Activated naive CD4-positive, alpha-beta T cell treated with anti-CD3 and anti-CD28 coated beads, Interleukin-2, amount 10 ng/mL, durations not matched to agents 7 days and 5 days (primary cell): ENCODE measurements at regions not wholly inside any gene's neighbourhood (a gene's known extent, or its start where the extent isn't known, plus 50 kb on each side); places are given as distances from the start of the nearest gene placed in this dataset.
"Not testable (repeated sequence)": the region's sequence is repeated elsewhere in the genome, so short reads cannot be mapped to it uniquely, and the experiment has no call there.

Experiments
- CTCF ChIA-PET: fragments of 350-600 bp; sonication (Branson Sonifier 250); formaldehyde crosslinking; loops from one replicate; lab custom pipeline; 2021; ENCODE audit warnings: antibody characterized with exemption; lab: Charles Lee
- DNase-seq: peaks from one replicate; pipeline ENCODE4 v3.0.0-alpha.2; 2020
- H3K27ac Mint-ChIP-seq: one replicate; pipeline ENCODE4 v1.8.0; 2021; ENCODE audit warnings: mild to moderate bottlenecking, moderate library complexity, mixed read lengths
- H3K27me3 Mint-ChIP-seq: one replicate; pipeline ENCODE4 v1.8.0; 2021; ENCODE audit warnings: mild to moderate bottlenecking, mixed read lengths
- H3K36me3 Mint-ChIP-seq: one replicate; pipeline ENCODE4 v1.8.0; 2021; ENCODE audit warnings: mixed read lengths
- H3K4me1 Mint-ChIP-seq: one replicate; pipeline ENCODE4 v1.8.0; 2021; ENCODE audit warnings: mixed read lengths
- H3K4me3 Mint-ChIP-seq: one replicate; pipeline ENCODE4 v1.8.0; 2021; ENCODE audit warnings: mild to moderate bottlenecking, moderate library complexity, mixed read lengths
- H3K9me3 Mint-ChIP-seq: one replicate; pipeline ENCODE4 v1.8.0; 2021; ENCODE audit warnings: mixed read lengths

DNA sequence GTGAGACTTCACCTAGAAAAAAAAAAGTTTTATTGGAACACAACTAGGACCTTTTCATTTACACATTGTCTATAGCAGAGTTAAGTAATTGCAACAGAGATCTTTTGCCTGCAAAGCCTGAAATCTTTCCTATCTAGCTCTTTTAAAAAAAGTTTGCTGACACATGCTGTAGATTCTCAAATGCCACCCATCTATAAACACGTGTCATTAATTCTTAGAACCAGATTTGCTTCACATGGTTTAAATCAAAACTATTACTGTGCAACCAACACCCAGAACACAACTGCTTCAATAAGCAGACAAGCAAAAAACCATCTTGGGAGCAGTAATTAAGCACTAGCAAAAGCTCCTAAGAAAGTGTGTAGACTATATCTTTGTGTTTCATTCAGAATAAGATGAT is 55.0 kb downstream of the OXSM start:
- no peak overlapping the region for H3K27ac Mint-ChIP-seq

DNA sequence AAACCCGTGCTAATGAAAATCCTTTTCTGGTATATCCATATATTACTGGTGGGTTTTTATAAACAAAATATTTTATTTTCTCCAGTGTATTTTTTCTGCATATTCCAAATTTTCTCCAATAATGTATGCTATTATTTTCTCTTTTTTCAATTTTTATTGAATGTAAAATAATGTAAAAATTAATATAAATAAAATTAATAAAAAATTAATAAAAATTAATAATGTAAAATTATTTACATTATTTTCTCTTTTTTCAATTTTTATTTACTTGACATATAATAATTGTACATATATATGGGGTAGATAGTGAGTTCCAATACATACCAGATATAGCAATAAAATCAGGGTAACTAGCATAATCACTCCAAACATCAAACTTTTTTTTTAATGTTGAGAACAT is 56.4 kb downstream of the OXSM start:
- H3K27ac Mint-ChIP-seq: no peak overlapping the region
- H3K4me1 Mint-ChIP-seq: no peaks in the 10 kb centered on the region
- CTCF ChIA-PET: interaction anchor here (0.9 kb wide), 1 partner anchor 198 kb away, joined by 3 read pairs; no protein-coding TSS in a partner anchor
- no peaks in the 10 kb centered on the region for H3K36me3 Mint-ChIP-seq
- H3K27me3 Mint-ChIP-seq: peaks cover 8% of the 10 kb centered on the region
- DNase-seq: no peak
- no peaks in the 10 kb centered on the region for H3K9me3 Mint-ChIP-seq
- no peak overlapping the region for H3K4me3 Mint-ChIP-seq

More for the DNA sequence above, 55.0 kb downstream of the OXSM start:
- no peaks in the 10 kb centered on the region for H3K36me3 Mint-ChIP-seq
- no peak for DNase-seq
- CTCF ChIA-PET: interaction anchor here (0.7 to 1.8 kb wide), 4 partner anchors 9 to 179 kb away, joined by 3 to 12 read pairs (median 4); no protein-coding TSS in a partner anchor
- no peaks in the 10 kb centered on the region for H3K9me3 Mint-ChIP-seq
- no peaks in the 10 kb centered on the region for H3K4me1 Mint-ChIP-seq
- H3K27me3 Mint-ChIP-seq: peaks cover 8% of the 10 kb centered on the region
- H3K4me3 Mint-ChIP-seq: no peak overlapping the region

DNA sequence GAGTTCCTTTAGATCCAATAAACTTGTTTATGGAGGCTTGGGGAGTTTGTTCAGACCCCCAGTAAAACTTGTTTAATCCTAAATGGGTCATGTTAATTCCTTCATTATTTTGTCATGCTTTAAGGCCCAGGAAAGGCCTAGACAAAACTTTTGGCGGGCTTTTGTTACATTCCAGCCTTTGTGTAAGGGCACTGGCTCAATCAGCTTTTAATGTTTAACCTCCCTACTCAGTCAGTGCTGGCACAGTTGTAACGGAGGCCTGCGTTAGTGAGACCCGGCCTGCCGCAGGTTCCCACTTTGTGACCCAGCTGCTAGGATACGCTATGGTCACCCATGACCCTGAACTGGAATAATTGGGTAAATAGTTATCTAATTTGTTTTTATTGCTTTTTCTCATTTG is 59.2 kb downstream of the OXSM start:
- H3K27me3 Mint-ChIP-seq: peaks cover 11% of the 10 kb centered on the region
- H3K36me3 Mint-ChIP-seq: no peaks in the 10 kb centered on the region
- CTCF ChIA-PET: interaction anchor here (1.2 to 2.2 kb wide), 2 partner anchors 18 to 201 kb away, joined by 3 to 8 read pairs; no protein-coding TSS in a partner anchor
- H3K9me3 Mint-ChIP-seq: peaks cover 3% of the 10 kb centered on the region
- no peak overlapping the region for H3K4me3 Mint-ChIP-seq
- no peak for DNase-seq
- no peaks in the 10 kb centered on the region for H3K4me1 Mint-ChIP-seq
- H3K27ac Mint-ChIP-seq: no peak overlapping the region

DNA sequence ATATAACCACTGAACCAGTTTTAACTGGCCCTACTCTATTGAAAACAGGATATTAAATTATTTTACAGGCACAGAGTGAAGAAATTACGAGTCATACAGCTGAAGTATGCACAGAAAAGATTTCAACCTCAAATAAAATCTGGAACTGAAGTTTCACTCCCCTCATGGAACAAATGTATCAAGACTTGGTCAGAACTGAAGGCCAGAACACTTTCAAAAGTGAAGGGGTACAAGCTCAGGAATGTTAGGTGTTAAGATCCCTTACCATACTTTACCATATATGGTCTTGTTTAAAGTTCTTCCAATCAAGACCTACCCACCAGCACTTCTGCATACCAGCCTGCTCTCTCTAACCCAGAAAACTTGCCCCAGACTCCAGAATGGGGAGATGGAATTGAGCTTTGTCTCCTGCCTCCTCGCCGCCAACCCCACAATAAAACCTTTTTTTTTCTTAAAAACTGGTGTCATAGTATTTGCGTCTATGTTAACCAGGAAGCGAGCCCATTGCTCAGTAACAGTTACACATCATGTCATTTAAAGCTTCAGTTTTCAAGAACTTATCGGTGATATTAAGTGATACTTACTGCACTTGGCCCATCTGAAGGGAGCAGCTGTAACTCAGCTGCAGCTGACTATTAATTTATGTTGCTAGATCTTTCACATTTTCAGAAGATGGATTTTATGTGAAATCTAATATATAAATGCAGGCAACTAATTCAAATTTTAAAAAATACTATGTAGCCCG is 59.9 kb downstream of the OXSM start:
- peaks cover 5% of the 10 kb centered on the region for H3K27me3 Mint-ChIP-seq
- DNase-seq: no peak
- no peaks in the 10 kb centered on the region for H3K4me1 Mint-ChIP-seq
- H3K27ac Mint-ChIP-seq: no peak overlapping the region
- H3K9me3 Mint-ChIP-seq: peaks cover 3% of the 10 kb centered on the region
- no peaks in the 10 kb centered on the region for H3K36me3 Mint-ChIP-seq
- CTCF ChIA-PET: interaction anchor here (1.2 to 2.2 kb wide), 2 partner anchors 19 to 202 kb away, joined by 3 to 8 read pairs; no protein-coding TSS in a partner anchor
- H3K4me3 Mint-ChIP-seq: no peak overlapping the region

DNA sequence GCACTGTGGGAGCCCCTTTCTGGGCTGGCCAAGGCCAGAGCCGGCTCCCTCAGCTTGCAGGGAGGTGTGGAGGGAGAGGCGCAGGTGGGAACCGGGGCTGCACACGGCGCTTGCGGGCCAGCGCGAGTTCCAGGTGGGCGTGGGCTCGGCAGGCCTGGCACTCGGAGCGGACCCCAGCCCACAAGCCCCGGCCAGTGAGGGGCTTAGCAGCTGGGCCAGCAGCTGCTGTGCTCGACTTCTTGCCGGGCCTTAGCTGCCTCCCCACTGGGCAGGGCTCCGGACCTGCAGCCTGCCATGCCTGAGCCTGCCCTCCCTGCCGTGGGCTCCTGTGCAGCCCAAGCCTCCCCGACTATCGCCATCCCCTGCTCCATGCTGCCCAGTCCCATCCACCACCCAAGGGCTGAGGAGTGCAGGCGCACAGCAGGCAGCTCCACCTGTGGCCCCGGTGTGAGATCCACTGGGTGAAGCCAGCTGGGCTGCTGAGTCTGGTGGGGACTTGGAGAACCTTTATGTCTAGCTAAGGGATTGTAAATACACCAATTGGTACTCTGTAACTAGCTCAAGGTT is 61.9 kb downstream of the OXSM start:
- H3K4me3 Mint-ChIP-seq, H3K4me1 Mint-ChIP-seq, H3K9me3 Mint-ChIP-seq, H3K27ac Mint-ChIP-seq, DNase-seq, H3K36me3 Mint-ChIP-seq, H3K27me3 Mint-ChIP-seq, CTCF ChIA-PET: not testable (repeated sequence)

DNA sequence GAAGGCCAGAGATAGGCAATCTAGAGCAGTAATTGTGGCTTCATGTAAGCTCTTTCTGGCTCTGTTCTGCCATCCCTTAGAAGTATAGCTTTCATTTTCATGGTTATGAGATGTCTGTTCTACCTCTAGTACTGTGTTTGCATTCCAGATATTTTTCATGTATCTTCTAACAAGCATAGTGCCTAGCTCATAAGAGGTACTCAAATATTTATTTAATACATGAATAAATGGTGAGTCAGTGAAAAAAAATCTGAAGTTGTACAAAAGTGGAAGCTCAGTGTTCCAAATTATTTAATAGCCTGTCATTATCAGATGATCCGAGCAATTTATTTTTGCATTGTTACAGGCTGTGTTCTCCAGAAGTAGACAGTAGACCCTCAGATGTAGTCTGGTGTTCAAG is 64.3 kb downstream of the OXSM start:
- no peak overlapping the region for H3K4me3 Mint-ChIP-seq
- H3K27me3 Mint-ChIP-seq: peaks cover 3% of the 10 kb centered on the region
- H3K4me1 Mint-ChIP-seq: no peaks in the 10 kb centered on the region
- DNase-seq: no peak
- CTCF ChIA-PET: interaction anchor here (0.8 to 5.5 kb wide), 4 partner anchors 9 to 205 kb away, joined by 3 to 71 read pairs (median 8); no protein-coding TSS in a partner anchor
- peaks cover 3% of the 10 kb centered on the region for H3K9me3 Mint-ChIP-seq
- no peak overlapping the region for H3K27ac Mint-ChIP-seq
- no peaks in the 10 kb centered on the region for H3K36me3 Mint-ChIP-seq

DNA sequence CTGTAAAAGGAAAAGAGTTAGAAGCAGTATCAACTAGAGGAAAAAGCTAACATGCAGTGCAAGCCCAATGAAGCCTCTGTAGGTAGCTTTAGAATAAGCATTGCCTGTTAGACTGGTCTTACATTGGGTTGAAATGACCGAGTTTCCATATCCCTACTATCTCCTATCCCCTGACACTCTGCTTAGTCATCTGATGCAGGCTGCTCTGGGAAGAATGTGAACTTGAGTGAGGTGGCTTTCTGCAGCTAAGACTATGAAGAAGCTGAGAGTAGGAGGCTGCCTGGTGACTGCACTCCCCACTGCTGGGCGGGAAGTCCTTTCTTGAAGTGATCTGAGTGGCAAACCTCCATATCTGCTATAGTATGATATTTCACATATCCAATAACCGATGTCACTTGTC is 64.7 kb downstream of the OXSM start:
- no peak overlapping the region for H3K27ac Mint-ChIP-seq
- no peaks in the 10 kb centered on the region for H3K36me3 Mint-ChIP-seq
- CTCF ChIA-PET: interaction anchor here (0.6 to 5.5 kb wide), 5 partner anchors 9 to 1103 kb away, joined by 3 to 71 read pairs (median 4); no protein-coding TSS in a partner anchor
- peaks cover 3% of the 10 kb centered on the region for H3K9me3 Mint-ChIP-seq
- no peak overlapping the region for H3K4me3 Mint-ChIP-seq
- H3K27me3 Mint-ChIP-seq: peaks cover 3% of the 10 kb centered on the region
- no peaks in the 10 kb centered on the region for H3K4me1 Mint-ChIP-seq
- no peak for DNase-seq

DNA sequence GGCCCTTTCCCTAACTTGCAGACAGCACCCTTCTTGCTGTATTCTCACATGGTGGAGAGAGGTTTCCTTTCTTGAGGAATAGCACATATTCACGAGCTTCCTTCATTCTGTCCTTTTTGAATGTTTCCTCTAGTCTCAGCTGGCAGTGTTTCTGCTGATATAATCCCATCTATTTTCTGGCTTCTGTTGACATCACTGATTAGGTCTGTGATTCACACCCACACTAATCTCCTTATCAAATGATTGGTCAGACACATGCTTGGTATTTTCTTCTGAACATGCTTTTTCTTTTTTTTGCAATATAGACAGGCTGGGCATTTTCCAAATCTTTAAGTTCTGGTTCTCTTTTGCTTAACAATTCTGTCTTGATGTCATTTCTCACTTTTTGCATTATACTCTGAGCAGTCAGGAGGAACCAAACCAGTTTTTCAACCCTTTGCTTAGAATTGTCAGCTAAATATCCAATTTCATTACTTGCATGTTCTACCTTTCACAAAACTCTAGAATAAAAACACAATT is 65.4 kb downstream of the OXSM start:
- Mint-ChIP-seq H3K9me3 (peaks cover 3% of the 10 kb centered on the region), H3K4me1 (no peaks in the 10 kb centered on the region), H3K27ac (no peak overlapping the region), H3K36me3 (no peaks in the 10 kb centered on the region), H3K4me3 (no peak overlapping the region), H3K27me3 (peaks cover 3% of the 10 kb centered on the region)
- CTCF ChIA-PET: interaction anchor here (0.6 to 5.5 kb wide), 4 partner anchors 14 to 1104 kb away, joined by 3 to 71 read pairs (median 4); no protein-coding TSS in a partner anchor
- DNase-seq: no peak

DNA sequence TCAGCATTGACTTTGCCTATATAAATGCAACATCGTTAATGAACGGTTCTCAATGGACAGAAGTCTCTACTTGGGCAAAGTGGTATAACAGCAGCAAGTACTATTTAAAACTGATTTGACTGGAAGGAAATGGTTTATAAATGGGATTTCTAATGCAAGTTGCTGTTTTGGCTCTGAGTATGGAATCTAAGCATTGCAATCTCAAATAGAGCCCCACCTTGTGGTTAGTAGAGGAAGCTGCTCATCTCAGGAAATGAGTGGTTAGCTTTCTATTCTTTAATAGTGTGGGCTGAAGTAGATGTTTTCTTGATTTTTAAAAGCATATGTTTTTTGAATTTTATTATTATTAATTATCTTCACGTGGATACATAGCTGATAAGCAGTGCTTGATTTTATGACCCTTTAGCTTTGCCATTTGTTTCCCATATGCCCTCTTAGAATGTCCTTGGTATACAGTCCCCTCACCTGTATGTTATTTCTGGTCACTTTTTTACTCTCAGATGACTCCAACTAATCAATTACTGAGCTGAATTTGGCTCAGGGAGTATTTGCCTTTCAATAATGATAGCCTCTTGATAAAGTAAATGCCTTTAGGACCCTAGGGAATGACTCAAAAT is 67.1 kb downstream of the OXSM start:
- DNase-seq: no peak

DNA sequence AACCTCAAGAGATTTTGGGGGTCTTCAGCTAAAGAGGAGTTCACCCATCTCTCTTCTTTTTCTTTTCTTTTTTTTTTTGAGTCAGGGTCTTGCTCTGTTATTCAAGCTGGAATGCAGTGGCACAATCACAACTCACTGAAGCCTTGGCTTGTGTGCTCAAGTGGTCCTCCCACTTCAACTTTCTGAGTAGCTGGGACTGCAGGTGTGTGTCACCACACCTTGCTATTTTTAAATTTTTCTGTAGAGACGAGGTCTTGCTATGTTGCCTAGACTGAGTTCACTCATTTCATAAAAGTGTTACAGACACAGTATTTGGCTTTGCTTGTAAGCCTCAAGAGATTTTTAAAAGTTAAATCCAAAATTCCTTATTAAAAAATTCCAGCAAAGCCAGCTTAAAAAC is 71.7 kb downstream of the OXSM start:
- H3K27ac Mint-ChIP-seq: no peak overlapping the region
- no peaks in the 10 kb centered on the region for H3K27me3 Mint-ChIP-seq
- H3K4me1 Mint-ChIP-seq: no peaks in the 10 kb centered on the region
- no peaks in the 10 kb centered on the region for H3K36me3 Mint-ChIP-seq
- no peak for DNase-seq
- CTCF ChIA-PET: interaction anchor here (1.2 kb wide), 1 partner anchor 71 kb away, joined by 3 read pairs; the partner anchor contains the start of gene OXSM
- no peaks in the 10 kb centered on the region for H3K9me3 Mint-ChIP-seq
- H3K4me3 Mint-ChIP-seq: no peak overlapping the region

More for the DNA sequence above, 67.1 kb downstream of the OXSM start:
- Mint-ChIP-seq H3K4me1 (no peaks in the 10 kb centered on the region), H3K36me3 (no peaks in the 10 kb centered on the region), H3K4me3 (no peak overlapping the region), H3K9me3 (peaks cover 3% of the 10 kb centered on the region), H3K27ac (no peak overlapping the region), H3K27me3 (peaks cover 3% of the 10 kb centered on the region)
- CTCF ChIA-PET: interaction anchor here (0.9 to 5.5 kb wide), 8 partner anchors 12 to 237 kb away, joined by 3 to 71 read pairs (median 4); no protein-coding TSS in a partner anchor

DNA sequence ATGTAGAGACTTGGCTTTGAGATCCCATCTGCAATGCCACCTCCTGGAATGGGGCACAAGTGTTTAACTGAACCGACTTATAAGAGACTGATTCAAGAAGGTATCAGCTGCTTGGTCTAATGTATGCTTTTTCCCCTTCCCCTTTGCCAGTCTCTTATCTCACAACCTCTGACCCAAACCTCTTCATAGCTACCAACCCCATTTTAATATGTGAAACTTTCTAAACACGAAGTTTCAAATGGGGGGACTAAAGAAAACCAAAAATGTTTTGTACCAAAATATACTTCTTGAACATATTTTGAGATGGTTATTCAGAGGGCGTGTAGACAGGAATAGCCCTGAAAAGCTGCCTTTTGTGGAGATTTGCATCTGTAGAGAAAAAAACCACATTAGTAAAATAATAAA is 73.1 kb downstream of the OXSM start:
- DNase-seq: no peak
- H3K9me3 Mint-ChIP-seq: no peaks in the 10 kb centered on the region
- H3K4me3 Mint-ChIP-seq: no peak overlapping the region
- H3K27me3 Mint-ChIP-seq: no peaks in the 10 kb centered on the region
- H3K27ac Mint-ChIP-seq: no peak overlapping the region
- CTCF ChIA-PET: interaction anchor here (0.8 to 1.1 kb wide), 2 partner anchors 9 to 215 kb away, joined by 3 to 4 read pairs; no protein-coding TSS in a partner anchor
- H3K4me1 Mint-ChIP-seq: no peaks in the 10 kb centered on the region
- no peaks in the 10 kb centered on the region for H3K36me3 Mint-ChIP-seq

DNA sequence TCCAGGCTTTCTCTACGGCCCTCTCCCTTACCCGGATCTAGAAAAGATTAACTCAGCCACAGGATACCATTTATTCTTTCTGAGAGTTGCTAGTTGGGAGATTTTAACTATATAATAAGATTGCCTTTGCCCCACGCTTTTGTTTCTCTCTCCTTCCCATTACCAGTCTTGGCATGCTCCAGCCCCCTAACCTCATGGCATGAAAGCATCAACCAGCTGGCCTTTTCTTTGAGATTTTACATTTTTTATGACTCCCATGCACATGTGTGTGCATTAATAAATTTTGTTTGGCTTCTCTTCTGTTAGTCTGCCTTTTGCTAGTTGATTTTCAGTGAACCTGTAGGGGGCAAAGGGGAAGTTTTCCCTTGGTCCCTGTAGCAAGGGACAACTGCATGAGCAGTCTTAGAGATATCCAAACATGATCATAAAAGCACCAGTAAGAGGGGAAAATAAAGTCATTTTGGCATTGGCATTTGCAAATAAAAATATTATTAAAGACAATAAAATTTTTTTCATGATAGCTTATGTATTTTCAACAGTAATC is 73.6 kb downstream of the OXSM start:
- Mint-ChIP-seq H3K36me3 (no peaks in the 10 kb centered on the region), H3K9me3 (no peaks in the 10 kb centered on the region), H3K27me3 (no peaks in the 10 kb centered on the region), H3K4me1 (no peaks in the 10 kb centered on the region), H3K27ac (no peak overlapping the region), H3K4me3 (no peak overlapping the region)
- CTCF ChIA-PET: interaction anchor here (0.8 to 1.1 kb wide), 2 partner anchors 9 to 215 kb away, joined by 3 to 4 read pairs; no protein-coding TSS in a partner anchor
- DNase-seq: no peak

DNA sequence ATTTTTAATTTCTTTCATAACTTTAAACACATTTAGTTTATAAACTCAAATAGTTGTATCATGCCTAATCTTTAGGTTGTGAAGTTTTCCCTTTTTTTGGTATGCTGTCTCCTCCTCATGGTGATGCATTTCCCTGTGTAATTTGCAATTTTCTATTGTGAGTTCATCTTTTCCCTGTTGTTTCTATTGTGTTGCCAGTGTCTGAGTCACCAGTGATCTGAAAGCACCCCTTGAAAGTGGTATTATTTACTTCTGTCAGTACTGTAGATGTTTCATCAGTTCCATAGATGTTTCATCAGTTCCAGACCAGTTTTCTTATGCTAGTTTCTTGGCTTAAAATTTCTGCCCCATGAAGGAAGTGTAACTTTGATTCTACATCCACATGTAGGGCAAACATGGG is 80.6 kb downstream of the OXSM start:
- Mint-ChIP-seq H3K4me1 (no peaks in the 10 kb centered on the region), H3K9me3 (no peaks in the 10 kb centered on the region), H3K27ac (no peak overlapping the region), H3K27me3 (no peaks in the 10 kb centered on the region), H3K4me3 (no peak overlapping the region), H3K36me3 (no peaks in the 10 kb centered on the region)
- DNase-seq: no peak
- CTCF ChIA-PET: no interaction called here
